ENCODE measurements at regions not wholly inside any gene's neighbourhood (a gene's known extent, or its start where the extent isn't known, plus 50 kb on each side); places are given as distances from the start of the nearest gene placed in this dataset.

DNA sequence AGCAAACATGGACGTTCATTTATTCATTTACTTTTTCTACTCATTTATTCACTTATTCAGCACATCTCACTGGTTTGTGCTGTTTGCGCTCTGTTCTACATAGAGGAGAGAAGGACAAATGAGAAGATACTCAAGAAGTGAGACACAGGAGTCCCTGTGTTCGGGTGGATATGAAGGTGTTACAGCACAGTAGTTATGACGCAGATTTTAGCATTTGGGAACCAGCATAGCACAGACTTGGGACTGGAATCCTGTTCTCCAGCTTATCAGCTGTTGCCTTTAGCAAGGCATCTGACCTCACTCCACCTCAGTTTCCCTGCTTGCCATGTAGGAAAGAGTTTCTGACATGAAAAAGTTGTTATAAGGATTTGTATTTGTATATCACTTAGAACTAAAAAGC, 430.1 kb downstream of the MAFB start:
- TF ChIP-seq POLR2A (IDR thresholded peaks at IDR 0.05; ENCODE audit: low read depth, low read length) (no peak), POLR2AphosphoS5 (IDR thresholded peaks at IDR 0.05; ENCODE audit: low read depth, low read length) (no peak), TAF1 (IDR thresholded peaks at IDR 0.05; ENCODE audit: low read depth, low read length) (no peak)

Measured in GM12891 (cell line).